Activated gamma-delta T cell treated with Interleukin-2 at 50 U/mL for 16 hours (primary cell): ENCODE measurements at regions not wholly inside any gene's neighbourhood (a gene's known extent, or its start where the extent isn't known, plus 50 kb on each side); places are given as distances from the start of the nearest gene placed in this dataset.

ENCODE experiments used
- DNase-seq: peaks from one replicate; pipeline ENCODE4 v3.0.0-alpha.2; 2020

DNA sequence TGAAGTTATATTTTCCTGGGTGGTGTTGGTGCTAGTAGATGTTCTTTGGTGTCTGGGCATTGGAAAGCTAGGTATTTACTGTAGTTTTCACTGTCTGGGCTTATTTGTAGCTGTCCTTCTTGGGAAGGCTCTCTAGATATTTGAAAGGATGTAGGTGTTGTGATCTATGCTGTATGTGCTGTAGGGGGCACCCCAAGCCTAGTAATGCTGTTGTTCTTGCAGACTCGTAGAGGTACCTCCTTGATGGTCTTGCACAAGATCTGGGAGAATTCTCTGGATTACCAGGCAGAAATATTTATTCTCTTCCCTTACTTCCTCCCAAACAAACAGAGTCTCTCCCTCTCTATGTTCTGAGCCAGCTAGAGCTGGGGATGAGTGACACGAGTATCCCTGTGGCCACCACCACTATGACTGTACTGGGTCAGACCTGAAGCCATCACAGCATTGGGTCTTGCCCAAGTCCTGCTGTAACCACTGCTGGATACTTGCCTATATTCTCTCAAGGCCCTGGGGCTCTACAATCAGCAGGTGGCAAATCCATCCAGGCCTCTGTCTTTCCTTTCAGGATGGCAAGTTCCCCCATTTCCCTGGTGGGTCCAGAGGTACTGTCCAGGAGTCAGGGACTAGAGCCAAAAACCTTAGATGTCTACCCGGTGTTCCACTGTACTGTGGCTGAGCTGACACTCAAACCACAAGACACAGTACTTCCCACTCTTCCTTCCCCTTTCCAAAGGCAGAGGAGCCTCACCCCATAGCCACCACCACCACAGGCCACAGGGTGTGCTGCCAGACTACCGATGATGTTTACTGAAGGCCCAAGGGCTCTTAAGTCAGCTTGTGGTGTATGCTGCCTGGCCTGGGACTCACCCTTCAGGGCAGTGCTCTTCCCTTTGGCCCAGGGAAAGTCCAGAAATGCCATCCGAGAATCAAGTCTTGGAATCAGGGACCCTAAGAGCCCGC lies 195.2 kb upstream of the DPPA4 start:
- DNase-seq: peak; percentile 43

DNA sequence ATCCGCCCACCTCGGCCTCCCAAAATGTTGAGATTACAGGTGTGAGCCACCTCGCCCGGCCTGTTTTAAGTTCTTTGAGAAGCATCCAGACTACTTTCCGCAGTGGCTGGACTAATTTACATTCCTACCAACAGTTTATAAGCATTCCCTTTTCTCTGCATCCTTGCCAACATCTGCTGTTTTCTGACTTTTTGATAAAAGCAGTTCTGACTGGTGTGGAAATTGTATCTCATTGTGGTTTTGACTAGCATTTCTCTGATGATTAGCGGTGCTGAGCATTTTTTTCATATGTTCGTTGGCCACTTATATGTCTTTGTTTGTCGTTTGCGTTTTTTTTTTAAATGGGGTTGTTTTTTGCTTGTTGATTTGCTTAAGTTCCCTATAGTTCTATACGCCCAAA lies 208.4 kb upstream of the DPPA4 start:
- DNase-seq: no peak

DNA sequence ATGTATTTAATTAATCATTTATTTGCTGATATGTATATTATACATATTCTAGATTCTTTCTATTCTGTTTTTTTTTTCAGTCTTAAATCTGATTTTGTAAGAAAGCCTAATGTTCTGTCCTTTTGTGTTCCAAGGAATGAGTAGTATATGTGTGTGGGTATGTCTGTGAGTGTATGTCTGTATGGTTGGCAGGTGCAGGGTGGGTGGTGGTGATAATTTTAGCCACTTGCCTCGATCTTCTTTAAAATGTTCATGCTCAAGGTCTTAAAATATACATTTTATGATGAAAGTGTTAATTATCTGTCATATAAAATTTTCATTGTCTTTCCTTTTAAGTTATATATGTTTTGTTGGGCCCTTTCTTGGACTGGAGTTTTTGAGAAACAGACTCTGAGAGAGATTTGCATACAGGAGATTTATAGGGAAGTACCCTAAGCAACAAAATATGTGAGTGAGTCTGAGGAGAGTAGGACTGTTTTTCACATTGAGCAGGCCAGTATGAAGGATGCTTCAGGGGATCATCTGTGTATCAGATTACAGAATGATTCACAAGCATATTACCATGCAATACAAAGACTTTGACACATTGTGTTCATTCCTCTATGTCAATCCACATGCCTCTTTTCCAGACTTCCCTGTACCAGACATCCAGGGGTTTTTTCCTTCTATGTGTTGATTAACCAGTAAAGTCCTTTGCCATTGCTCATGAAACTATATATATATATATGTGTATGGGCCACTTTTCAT lies 211.0 kb upstream of the DPPA4 start:
- DNase-seq: no peak

DNA sequence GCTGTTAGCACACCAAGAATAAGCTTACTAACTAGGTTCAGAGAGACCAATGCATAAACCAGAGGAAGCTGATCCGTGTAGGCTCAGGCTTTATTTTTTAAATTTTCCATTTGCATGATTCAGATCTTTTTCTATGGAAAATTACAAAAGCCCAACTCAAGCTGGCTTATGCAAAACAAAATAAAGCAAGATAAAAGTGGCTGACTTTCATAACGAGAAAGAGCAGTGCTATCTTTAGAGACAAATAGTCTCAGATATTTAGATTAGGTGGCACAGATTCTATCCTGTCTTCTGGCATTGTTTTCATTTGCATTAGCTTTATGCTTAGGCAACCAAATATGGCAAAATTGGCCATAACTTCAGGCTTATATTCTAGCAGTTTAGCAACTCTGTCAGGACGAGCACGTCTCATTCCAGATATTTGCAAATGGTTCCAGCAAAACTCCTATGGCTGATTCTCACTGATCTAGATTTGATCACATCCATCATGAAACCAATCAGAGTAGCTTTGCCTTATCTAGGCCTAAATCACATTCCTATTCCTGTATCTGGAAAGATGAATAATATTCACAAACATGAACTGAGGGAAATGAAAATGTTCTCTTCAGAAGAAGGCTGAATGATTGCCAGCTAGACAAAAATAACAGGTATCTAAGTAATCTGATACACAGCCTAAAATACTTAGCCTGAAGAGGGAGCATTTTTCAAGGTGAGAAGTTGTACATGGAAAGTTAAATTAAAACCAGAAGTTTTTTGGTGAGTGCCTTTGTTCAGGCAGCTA lies 216.4 kb upstream of the DPPA4 start:
- no peak for DNase-seq

DNA sequence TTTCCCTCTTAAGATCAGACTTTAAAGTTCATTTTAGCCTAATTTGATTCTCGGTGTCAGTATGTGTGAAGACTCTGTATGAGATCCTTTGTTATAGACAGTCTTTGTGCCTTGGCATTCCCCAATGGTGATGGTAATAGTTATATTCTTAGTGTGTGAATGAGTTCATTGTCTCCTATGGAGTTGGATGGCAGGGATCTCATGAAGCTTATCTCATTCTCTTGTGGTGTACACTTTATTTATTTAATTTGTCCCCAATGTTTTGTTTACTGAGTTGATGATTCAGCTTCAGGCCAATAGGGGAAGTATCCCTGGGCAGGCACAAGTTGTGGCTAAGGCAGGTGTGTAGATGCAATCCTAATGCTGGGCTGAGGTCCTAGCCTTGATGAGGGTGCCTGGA lies 222.0 kb upstream of the DPPA4 start:
- no peak for DNase-seq

DNA sequence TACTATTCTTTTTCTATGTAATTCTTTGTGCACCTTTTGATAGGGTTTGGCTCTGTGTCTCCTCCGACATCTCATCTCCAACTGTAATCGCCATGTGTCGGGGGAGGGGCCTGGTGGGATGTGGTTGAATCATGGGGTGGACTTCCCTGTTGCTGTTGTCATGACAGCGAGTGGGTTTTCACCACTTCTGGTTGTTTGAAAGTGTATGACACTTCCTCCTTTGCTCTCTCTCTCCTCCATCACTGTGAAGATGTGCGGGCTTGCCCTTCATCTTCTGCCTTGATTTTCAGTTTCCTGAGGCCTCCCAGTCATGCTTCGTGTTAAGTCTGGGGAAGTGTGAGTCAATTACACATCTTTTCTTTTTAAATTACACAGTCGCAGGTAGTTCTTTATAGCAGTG lies 225.8 kb upstream of the DPPA4 start:
- DNase-seq: peak; percentile 36

DNA sequence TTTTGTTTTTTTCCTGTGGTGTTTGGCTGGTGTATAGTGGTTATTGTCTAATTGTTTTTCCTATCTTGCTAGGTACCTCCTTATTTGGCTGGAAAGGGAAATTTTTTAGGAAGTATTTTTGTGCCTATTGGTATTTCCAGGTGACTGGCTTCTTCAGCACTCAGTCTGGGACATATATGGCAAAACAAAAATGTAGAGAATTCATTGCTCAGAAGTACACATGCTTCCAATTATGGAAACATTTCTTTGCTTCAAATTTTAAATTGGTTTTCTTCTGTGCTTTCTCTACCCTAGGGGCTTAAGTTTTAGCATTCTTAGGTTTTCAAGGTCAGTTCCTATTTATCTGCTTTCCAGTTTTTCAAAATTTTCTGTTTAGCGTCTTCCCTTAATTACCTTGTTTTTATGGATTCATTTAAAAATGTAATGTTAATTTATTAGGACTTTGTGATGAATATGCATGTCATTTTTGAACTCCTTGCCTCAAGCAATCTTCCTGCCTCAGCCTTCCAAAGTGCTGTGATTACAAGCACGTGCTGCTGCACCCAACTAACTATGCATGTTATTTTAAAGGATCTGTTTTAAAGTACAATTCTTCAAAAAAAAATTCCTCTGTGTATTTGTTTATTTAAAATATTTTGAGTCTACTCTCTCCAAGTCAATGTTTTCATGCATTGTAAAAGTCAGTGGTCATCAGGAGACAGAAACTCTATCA lies 231.9 kb upstream of the DPPA4 start:
- no peak for DNase-seq

DNA sequence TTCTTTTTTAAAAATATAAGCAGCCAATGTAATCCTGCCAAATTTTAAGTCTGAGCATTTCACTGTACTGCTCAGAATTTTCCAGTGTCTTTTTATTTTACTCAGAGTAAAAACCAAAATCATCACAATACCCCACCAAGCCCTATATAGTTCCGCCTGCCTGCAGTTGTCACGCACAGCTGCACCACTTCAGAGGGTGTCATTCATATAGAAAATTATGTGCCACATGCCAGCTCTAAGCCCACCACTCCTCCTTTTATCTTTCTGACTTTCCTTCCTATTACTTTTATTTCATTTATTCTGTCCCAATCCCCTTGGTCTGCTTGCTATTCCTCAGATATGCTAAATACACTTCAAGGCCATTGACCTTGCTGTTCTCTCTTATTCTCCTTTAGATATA lies 233.1 kb upstream of the DPPA4 start:
- no peak for DNase-seq

DNA sequence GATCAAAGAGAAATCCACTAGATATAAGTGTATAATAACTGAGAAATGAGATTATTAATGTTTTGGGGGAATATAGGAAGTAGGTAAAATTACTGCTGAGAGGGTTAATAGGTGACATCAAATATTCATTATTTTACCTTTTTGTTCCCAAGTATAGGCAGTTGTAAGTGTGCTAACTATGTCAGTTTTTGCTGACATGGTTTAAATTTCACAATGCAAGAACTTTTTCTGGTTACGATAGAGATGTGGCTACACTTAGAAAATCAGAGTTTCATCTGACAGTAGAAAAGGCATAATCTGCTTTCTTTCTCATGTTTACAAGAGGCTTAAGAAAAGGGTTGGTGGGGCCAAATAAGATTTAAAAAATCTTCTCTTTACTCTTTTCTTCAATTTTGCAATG lies 235.0 kb upstream of the DPPA4 start:
- DNase-seq: no peak

DNA sequence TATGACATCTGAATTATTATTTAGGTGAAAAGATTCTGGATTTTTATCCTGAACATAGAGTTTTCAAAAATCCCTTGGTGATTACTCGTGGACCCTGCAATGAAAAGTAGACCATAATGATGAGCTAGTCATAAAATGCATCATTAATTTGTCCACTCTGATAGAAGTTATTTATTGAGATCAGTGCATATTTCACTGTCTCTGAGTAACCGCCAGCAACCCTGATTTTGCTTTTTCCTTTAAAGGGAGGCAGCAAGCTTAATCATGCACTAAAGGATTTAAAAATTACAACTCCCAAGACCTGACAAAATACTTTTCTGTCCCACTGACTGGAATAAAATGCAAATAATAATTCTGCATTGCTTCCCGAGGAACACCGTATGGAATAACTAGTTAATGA lies 259.6 kb upstream of the DPPA4 start:
- DNase-seq: no peak

DNA sequence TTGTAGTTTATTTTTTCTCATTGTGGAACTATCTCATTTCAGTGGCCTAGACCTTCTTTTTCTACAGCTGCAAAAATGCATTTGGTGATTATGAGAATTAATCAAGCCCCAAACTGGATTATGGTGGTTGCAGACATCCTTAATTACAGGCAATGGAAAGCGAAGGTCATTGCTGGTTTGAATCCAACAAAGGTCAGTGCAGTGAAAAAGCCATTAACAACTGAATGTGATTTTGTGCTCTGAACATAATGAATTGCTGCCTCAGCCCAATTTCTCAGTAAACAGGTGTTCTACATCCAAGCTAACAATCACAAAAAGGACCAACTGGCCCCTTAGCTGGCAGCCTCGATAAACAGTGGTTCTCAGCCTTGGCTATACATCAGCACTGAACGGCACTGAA lies 260.1 kb upstream of the DPPA4 start:
- no peak for DNase-seq

DNA sequence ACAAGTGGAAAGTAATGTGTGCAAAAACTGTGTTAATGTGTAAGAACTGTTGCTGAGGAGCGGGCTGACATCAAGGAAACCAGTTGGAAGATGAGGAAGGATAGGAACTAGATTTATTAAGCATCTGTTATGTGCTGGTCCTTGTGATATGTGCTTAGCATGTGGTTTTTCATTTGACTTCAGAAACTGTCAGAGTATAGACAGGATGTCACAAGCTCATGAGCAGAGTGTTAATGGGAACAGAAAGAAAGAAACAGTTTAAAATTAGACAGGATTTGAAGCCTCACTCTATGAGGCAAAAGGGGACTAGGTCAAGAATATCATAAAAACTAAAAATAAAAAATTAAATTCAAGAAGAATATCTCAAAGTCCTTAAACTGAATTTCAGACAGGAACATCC lies 270.6 kb upstream of the DPPA4 start:
- no peak for DNase-seq

DNA sequence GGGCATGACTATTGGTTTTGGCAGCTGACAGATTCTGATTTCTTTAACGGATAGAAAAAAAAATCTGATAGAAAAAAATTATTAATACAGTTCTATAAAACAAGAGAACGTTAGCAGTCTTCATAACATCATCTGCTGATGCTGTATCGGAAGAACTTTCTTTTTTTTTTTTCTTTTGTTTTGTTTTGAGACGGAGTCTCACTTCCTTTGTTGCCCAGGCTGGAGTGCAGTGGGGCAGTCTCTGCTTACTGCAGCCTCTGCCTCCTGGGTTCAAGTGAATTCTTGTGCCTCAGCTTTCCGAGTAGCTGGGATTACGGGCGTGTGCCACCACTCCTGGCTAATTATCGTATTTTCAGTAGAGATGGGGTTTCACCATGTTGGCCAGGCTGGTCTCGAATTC lies 271.2 kb upstream of the DPPA4 start:
- no peak for DNase-seq

DNA sequence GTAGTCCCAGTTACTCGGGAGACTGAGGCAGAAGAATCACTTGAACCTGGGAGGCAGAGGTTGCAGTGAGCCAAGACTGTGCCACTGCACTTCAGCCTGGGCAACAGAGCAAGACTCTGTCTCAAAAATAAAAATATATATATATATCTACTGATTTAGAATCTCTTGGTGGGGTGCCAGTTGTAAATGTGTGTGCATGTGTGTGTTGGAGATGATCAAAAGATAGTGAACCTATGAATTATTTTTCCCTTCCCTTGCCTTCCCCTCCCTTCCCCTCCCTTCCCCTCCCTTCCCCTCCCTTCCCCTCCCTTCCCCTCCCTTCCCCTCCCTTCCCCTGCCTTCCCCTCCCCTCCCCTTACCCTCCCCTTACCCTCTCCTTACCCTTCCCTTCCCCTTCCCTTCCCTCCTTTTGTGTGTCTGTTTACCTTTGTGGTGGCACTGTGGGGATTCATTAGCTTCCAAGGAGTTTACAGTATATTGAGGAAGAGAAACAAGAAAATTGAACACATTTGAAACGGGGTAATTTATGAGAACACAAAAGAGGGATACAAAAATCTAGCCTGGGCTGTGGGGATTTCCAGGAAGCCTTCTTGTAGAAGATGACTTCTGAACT lies 281.5 kb upstream of the DPPA4 start:
- DNase-seq: no peak

DNA sequence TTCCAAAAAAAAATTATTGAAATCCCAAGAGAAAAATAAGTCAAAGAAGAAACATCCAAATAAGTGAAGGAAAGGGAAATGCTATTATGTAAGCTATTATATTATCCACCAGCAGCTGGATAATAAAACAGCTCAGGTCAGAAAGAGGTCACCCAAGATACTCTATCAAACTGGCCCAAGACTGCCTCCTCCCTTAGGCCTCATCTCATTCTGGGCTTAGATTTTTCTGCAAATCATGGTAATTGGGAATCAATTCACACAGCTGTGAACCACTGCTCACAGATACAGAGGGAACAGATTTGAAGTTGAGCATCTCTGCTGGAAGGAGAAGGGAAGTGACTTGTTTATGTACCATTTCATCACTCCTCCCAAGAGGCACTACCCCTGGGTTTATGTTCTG lies 294.6 kb upstream of the DPPA4 start:
- DNase-seq: no peak

DNA sequence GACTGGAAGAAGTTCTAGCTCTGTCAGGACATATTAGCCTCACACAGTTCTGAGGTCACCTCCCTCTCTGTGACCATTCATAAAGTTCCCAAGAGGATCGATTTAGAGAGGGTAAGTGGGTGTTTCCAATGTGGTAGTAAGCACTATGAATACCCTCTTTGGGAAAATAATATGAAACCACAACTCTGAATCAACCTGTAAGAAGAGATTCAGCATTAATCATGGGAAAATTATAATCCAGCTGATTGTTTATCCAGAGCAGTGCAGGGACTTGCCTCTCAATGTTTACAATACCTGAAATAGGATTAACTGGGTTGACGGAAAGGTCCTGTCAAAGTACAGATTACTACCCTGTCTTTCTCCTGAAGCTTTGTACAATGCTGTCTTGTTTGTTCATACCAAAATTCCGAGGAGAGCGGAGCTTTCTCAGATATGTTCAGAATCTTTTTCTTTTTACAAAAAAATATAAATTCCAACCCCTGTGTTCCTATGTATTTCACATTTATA lies 302.9 kb upstream of the DPPA4 start:
- no peak for DNase-seq

DNA sequence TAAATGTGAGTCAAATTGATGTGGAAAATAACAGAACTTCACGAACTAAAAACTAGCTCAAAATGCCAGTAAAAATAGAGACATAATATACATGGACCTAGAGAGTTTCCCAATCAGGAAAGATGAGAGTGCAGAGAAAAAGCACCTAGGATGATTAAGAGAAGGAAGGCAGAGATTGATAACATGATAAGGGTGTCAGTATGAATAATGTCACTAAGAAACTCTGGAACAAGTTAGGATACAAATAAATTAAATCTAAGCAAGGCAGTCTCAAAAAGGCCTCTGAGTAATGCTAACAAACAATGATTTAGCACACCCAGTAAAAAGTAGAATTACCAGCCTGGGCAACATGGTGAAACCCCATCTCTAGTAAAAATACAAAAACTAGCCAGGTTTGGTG lies 304.7 kb upstream of the DPPA4 start:
- no peak for DNase-seq

DNA sequence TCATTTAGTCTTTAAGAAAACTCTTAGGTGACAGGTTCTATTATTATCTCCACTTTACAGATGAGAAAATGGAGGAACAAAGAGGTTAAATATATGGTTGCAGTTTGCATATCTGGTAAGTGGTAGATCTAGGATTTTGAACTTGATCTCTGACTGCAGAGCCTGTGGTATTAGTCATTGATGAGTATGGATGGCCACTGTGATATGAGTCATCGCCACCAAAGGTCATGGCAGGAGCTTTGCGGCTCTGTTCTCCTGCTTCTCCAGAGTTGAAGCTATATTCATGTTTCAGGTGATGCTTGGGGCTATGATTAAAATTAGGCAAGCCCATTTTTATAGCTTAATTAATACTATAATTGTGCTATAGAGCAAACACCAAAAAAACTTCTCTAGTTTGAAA lies 306.2 kb upstream of the DPPA4 start:
- no peak for DNase-seq

DNA sequence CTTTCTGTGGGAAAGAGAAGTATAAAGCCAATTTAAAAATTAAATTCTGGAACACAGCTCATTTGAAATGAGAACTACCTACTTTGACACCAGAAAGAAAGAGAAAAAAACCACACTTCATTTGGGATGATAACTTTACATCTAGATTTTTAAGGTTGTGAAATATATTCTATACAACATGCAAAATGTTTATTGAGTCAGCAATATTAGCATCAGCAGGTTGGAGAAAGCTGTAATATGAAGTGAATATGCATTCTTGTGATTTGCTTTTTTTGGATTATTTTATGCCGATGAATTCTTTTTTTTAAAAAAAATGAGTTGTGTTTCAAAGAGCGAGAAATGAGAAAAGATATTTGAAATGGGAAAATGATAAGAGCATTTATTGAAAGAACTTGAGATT lies 307.0 kb upstream of the DPPA4 start:
- DNase-seq: no peak

DNA sequence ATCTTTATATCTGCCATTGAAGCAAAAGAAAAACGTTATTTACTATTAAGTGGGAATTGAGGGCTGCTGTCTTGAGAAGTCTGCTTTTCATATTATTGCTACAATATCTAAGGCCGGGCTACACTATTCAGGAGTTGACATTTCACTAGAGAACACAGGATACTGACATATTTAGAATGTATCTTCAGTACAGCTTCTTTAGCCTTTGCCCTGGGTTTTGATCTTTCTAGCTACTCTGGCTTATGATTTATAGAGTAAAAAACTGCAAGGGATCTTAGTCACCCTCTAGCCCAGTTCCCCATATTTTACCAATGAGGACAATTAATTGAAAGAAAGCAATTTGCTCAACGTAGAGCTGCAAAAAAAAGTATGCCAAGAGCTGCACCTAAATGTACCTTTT lies 307.4 kb upstream of the DPPA4 start:
- no peak for DNase-seq

DNA sequence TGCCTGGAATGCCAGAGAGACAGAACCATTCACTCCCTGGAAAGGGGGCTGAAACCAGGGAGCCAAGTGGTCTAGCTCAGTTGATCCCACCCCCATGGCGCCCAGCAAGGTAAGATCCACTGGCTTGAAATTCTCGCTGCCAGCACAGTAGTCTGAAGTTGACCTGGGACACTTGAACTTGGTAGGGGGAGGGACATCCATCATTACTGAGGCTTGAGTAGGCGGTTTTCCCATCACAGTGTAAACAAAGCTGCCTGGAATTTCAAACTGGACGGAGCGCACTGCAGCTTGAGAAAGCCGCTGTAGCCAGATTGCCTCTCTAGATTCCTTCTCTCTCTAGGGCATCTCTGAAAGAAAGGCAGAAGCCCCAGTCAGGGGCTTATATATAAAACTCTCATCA lies 310.7 kb upstream of the DPPA4 start:
- no peak for DNase-seq

DNA sequence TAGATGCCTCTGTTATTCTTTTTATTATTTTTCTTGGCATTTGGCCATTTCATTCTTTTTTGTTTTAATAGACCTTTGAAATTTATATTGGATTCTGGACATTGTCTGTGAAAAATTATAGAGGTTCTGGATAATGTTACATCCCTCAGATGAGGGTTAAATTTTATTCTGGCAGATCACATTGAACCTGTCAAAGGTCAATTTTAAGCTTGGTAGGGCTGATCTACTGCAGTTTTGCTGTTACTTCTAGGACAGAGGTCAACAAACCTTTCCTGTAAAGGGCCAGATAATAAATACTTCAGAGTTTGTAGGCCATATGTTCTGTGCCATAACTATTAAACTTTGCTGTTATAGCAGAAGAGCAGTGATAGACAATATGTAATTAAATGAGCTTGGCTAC lies 318.9 kb upstream of the DPPA4 start:
- DNase-seq: no peak
